ENCODE measurements at regions not wholly inside any gene's neighbourhood (a gene's known extent, or its start where the extent isn't known, plus 50 kb on each side); places are given as distances from the start of the nearest gene placed in this dataset.
"Not testable (repeated sequence)": the region's sequence is repeated elsewhere in the genome, so short reads cannot be mapped to it uniquely, and the experiment has no call there.

DNA sequence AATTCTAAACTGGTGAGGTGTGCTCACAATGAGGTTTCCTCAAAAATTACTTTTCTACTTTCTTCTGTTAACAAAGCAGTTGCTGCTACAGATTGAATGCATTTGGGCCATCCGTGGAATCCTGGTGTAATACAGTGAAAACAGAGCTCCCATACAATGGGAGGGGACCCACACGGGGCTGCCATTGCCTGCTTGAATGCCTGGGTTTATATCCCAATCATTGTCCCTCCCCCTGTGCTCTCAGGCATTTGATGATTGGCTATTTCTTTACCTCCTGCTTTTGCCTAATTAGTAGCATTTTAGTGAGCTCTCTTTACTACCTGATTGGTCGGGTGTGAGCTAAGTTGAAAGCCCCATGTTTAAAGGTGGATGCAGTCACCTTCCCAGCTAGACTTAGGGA lies 52.9 kb upstream of the CSF1 start:
- not testable (repeated sequence) for DNase-seq (ENCODE audit: low read depth)

DNA sequence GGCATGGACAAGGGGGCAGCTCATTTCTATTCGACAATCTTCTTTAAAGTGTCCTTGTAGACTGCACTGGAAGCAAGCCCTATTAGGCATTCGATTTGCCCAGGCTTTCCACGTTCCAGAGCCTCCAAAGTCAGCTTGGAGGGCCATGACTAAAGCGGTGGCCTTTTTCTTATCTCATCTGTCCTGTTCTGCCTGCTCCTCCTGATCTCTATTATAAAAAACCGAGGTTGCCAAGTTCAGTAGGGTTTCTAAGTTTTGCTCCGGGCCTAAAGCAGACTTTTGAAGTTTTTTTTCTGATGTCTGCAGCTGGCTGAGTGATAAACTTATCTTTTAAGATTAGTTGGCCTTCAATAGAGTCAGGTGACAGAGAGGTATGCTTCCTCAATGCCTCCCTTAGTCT lies 54.7 kb upstream of the CSF1 start:
- not testable (repeated sequence) for DNase-seq (ENCODE audit: low read depth)

- not testable (repeated sequence) for DNase-seq (ENCODE audit: low read depth)
Observed at GRCh38 chr1:109853972-109854371, 56.7 kb upstream of the CSF1 start.

GRCh38 chr1:109852221-109853015 lies 58.2 kb upstream of the CSF1 start:
- peak; percentile 79 for DNase-seq (ENCODE audit: low read depth)

GRCh38 chr1:109850827-109851226 lies 59.8 kb upstream of the CSF1 start:
- DNase-seq (ENCODE audit: low read depth): peak; percentile 31

GRCh38 chr1:109850194-109850593 lies 60.5 kb upstream of the CSF1 start:
- DNase-seq (ENCODE audit: low read depth): no peak

DNA sequence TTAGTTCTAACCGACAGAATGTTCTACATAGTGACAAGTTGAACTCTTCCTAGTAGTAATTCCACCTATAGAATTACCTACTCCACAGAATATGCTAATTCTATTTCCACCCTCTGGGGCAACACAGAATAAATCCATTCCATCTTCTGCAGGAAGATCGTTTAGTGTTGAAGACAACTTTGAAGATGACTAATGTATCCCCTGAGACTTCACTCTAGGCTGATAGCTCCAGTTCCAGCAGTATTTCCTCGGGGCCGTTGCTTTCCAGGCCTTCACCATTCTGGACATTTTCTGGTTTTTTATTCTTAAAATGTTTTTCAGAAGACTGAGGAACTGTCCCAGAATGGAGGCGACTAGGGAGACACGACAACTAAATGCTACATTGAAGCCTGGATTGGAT lies 61.0 kb upstream of the CSF1 start:
- DNase-seq (ENCODE audit: low read depth): no peak

DNA sequence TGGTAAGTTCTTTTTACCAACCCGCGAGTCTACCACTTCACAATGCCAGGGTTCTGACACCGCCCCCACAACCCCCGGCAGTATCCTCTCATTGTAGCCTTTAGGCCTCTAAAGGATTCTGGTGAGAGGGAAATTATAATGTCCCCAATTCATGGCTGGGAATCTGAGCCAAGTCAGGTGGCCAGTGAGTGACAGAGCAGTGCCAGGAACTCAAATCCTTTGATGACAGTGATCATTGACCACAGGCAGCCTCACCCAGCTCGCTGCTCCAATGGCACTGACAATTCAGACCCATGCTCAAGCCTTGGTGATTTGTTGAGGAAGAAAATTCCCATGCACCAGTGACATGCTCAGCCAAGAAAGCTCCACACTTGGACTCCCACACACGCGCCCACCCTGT lies 63.4 kb upstream of the CSF1 start:
- DNase-seq (ENCODE audit: low read depth): no peak

- no peak for DNase-seq (ENCODE audit: low read depth)
Observed at GRCh38 chr1:109846846-109847245, 63.8 kb upstream of the CSF1 start.

DNA sequence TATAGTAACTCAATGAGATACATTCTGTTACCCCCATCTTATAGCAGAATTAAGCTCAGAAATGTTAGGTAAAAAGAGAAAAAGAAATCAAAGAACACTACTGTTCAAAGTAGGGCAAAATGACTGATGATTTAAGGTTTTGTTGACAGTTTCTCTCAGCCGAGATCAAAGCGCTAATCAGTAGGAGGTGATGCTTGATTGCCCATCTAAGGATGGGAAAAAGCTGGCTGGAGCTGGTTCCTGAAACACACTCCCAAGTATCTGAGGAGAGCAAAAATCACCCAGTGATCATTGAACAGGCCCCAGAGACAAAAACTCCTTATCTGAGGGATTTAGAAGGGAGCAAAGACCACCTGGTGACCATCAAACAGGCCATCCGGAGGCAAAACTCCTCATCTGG lies 64.5 kb upstream of the CSF1 start:
- DNase-seq (ENCODE audit: low read depth): no peak

- no peak for DNase-seq (ENCODE audit: low read depth)
Observed at GRCh38 chr1:109845658-109846057, 65.0 kb upstream of the CSF1 start.

GRCh38 chr1:109844609-109845008 lies 66.0 kb upstream of the CSF1 start:
- no peak for DNase-seq (ENCODE audit: low read depth)

DNA sequence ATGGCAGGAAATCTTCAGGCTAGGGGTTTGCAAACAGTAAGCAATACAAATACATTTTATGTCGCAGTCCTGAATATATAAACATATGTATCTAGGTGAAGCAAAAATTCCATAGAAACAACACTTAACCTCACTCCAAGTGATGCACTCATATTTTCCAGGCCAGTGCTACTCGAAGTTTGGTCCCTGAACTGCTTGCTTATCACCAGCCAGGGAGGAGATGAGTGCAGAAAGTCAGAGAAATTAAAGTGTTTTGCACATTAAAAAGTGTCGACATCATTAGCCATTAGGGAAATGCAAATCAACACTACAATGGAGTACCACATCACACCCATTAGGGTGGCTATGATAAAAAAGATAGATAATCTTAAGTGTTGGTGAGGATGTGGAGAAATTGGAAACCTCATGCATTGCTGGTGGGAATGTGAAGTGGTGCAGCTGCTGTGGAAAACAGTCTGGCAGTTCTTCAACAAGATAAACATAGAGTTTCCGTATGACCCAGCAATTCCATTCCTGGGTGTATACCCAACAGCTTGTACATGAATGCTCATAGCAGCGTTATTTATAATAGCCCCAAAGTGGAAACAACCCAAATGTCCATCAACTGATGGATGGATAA lies 70.5 kb upstream of the CSF1 start:
- no peak for DNase-seq (ENCODE audit: low read depth)

DNA sequence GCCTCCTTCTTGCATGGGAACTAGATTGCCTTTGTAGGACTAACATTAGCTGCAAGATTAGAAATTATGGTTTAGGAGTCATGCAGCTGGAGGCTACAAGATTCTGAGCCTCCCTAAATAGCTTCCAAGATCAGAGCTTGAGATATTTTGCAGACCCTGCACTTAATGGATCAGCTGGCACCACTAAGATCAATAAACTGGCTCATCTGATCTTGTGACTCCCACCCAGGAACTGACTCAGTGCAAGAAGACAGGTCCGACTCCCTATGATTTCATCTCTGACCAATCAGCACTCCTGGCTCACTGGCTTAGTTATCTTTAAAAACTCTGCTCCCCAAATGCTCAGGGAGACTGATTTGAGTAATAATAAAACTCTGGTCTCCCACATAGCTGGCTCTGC lies 71.4 kb upstream of the CSF1 start:
- DNase-seq (ENCODE audit: low read depth): not testable (repeated sequence)

DNA sequence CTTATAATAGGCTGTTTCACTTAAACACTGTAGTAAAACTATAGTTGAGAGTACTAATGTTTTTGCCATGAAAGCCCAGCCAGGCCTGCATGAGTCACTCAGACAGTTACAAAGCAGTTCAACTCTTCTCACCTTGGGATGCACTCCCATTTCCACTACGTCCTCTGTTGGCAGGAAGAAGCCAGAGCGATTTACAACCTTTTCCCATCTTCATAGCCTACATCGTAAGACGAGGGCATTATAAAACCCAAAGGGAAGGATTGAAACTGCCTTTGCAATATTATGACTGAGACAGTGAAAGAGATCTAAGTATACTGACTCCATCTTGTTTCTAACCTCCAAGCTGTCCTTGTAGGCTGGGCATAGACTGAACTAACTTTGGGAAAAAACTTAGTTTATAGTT lies 71.8 kb upstream of the CSF1 start:
- peak; percentile 79 for DNase-seq (ENCODE audit: low read depth)

DNA sequence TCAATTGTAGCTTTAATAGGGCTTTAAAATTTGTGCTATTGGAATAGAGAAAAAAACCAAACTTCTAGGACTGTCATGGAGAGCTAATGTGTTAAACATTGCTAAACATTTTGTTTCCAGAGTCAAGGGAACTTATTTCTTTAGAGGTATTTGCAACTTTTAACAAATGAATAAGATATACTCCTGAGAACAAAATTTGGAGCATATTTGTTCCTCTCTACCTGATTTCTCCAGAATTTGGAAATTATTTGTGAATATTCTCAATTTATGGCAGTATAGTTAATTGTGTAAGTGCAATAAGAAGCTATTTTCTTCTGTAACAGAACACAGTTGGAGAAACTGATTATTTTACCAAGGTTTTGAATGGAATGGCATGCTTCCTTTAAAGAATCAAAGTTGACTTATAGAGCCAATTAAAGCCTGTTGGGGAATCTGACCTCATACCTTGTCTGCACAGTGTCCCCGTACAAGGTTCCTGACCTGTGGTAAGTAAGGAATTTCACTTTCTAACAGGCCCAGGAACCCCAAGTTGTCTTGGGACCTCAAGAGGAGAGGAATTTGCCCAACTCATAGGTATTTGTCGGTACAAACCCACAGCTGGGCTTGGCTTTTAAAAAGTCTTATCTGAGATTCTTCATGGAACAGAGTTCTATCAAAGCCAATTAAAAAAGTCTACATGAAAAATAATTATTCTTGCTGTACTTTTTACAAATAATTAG lies 72.6 kb upstream of the CSF1 start:
- DNase-seq (ENCODE audit: low read depth): no peak

- DNase-seq (ENCODE audit: low read depth): not testable (repeated sequence)
Observed at GRCh38 chr1:109835645-109836044, 71.9 kb upstream of the EPS8L3 start.

DNA sequence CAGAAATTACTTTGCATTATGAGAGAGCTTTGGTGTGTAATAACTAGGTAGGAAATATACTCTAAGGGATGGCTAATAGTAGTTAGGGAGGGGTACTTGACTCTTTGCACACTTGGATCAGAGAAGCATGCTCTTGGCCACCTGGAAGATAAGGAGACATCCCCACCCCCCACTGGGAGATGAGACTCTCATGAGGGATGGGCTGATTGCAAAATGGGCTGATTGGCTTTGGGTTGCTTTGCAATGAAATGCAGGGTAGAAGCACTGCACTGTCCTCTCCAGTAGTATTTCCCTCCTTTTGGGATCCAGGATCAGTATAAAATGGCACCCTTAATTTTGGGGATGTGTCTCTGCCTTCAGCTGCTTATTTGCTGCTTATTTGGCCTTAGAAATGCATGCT lies 71.2 kb upstream of the EPS8L3 start:
- DNase-seq (ENCODE audit: low read depth): no peak

GRCh38 chr1:109832945-109833344 lies 69.2 kb upstream of the EPS8L3 start:
- DNase-seq (ENCODE audit: low read depth): no peak

GRCh38 chr1:109828756-109829505 lies 65.2 kb upstream of the EPS8L3 start:
- no peak for DNase-seq (ENCODE audit: low read depth)

DNA sequence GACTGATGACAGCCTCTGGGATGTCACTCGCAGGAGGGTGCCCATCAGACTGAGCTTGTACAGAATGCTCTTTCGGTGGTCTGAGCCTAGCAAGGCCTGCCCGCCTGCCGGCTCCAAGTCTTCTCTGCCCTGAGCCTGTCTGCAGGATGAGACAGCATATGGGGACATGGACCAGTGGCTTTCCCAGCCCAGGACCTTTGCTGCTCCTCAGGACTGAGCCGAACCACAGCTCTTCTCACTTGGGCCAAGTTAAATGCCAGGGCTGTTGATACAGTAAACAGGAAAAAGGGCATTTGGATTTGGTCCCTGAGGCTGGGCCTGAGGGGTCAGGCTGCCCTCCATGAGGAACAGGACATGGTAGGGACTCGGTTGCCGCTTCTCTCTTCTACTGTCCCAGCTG lies 64.3 kb upstream of the EPS8L3 start:
- DNase-seq (ENCODE audit: low read depth): no peak

- DNase-seq (ENCODE audit: low read depth): peak; percentile 46
Observed at GRCh38 chr1:109827466-109827865, 63.7 kb upstream of the EPS8L3 start.
